Left ventricle myocardium inferior (tissue), 1 donor: ENCODE measurements at regions not wholly inside any gene's neighbourhood (a gene's known extent, or its start where the extent isn't known, plus 50 kb on each side); places are given as distances from the start of the nearest gene placed in this dataset.

ENCODE experiments used
- DNase-seq: peaks from one replicate; pipeline ENCODE4 v3.0.0-alpha.2; 2020
- H3K27ac ChIP-seq: fragments of 200-600 bp; replicated peaks from 2 replicates; pipeline ENCODE4 v1.8.0; 2021
- H3K27me3 ChIP-seq: fragments of 200-600 bp; 2 replicates; pipeline ENCODE4 v1.8.0; 2021; ENCODE audit warnings: low read depth
- H3K36me3 ChIP-seq: fragments of 200-600 bp; 2 replicates; pipeline ENCODE4 v1.8.0; 2021
- H3K4me1 ChIP-seq: fragments of 200-600 bp; 2 replicates; pipeline ENCODE4 v1.8.0; 2021
- H3K4me3 ChIP-seq: fragments of 200-600 bp; 2 replicates; pipeline ENCODE4 v1.8.0; 2021; ENCODE audit warnings: mild to moderate bottlenecking, moderate library complexity
- H3K9me3 ChIP-seq: fragments of 200-600 bp; replicated peaks from 2 replicates; pipeline ENCODE4 v1.8.0; 2021
- intact Hi-C: fragments of 100-400 bp; cut with micrococcal nuclease; formaldehyde crosslinking; loops from one replicate; pipeline ENCODE4 v1.11.0; 2022
- TF ChIP-seq, protein P1 (sequence below): fragments of 200-600 bp; IDR thresholded peaks from 2 replicates; pipeline ENCODE4 v1.8.0; 2021; ENCODE audit warnings: antibody characterized with exemption, mild to moderate bottlenecking, borderline replicate concordance
- donor health status: DM: no; HTN: yes; CAD: no; lungs with severe emphysema.

DNA sequence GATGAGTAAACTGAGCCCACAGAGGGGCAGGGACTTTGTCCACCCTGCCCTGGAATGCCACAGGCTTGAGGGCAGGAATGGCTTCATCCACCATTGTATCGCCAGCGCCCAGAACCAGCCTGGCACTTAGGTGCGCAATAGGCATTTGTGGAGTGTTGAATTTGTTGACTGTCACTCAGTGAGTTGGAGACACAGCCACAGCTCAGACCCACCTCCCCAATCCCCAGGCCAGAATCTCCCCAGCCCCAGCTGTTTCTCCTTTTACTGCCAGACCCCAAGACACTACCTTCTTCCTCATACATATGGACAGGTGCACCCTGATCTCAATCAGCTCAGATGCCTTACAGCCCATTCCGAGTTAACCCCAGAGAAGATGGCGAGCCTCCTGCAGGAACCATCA, 674.5 kb downstream of the MATN1 start:
- H3K27ac ChIP-seq, result no peak overlapping the region
- no peaks in the 10 kb centered on the region for H3K36me3 ChIP-seq
- H3K4me3 ChIP-seq, result no peak overlapping the region
- no peak for DNase-seq
- intact Hi-C loops, result no loop called here
- TF ChIP-seq, protein P1, sequence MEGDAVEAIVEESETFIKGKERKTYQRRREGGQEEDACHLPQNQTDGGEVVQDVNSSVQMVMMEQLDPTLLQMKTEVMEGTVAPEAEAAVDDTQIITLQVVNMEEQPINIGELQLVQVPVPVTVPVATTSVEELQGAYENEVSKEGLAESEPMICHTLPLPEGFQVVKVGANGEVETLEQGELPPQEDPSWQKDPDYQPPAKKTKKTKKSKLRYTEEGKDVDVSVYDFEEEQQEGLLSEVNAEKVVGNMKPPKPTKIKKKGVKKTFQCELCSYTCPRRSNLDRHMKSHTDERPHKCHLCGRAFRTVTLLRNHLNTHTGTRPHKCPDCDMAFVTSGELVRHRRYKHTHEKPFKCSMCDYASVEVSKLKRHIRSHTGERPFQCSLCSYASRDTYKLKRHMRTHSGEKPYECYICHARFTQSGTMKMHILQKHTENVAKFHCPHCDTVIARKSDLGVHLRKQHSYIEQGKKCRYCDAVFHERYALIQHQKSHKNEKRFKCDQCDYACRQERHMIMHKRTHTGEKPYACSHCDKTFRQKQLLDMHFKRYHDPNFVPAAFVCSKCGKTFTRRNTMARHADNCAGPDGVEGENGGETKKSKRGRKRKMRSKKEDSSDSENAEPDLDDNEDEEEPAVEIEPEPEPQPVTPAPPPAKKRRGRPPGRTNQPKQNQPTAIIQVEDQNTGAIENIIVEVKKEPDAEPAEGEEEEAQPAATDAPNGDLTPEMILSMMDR, result no peak
- no peaks in the 10 kb centered on the region for H3K4me1 ChIP-seq
- H3K27me3 ChIP-seq, result peaks cover 61% of the 10 kb centered on the region
- H3K9me3 ChIP-seq, result no peaks in the 10 kb centered on the region

DNA sequence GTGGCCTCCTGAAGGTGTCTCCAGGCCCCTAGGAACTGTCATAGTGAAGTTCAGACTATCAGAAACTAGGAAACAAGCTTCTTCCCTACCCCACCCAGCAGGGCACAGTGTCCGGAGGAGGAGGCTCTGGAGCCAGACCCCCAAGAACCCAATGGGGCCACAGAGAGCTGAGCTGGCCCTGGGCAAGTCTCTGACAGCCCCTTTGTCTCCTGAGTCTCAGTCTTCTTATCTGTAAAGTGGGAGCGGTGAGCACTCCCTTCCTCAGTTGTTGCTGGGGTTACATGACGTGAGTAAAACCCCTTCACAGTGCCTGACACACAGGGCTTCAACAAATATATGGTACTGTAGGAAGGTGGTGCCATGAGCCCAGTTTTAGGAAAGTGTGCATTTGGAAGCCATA, 675.8 kb downstream of the MATN1 start:
- no peaks in the 10 kb centered on the region for H3K36me3 ChIP-seq
- no peak for DNase-seq
- no peaks in the 10 kb centered on the region for H3K4me1 ChIP-seq
- TF ChIP-seq, protein P1, result no peak
- intact Hi-C loops, result no loop called here
- H3K9me3 ChIP-seq, result peaks cover 5% of the 10 kb centered on the region
- H3K27ac ChIP-seq, result no peak overlapping the region
- no peak overlapping the region for H3K4me3 ChIP-seq
- H3K27me3 ChIP-seq, result peaks cover 48% of the 10 kb centered on the region

DNA sequence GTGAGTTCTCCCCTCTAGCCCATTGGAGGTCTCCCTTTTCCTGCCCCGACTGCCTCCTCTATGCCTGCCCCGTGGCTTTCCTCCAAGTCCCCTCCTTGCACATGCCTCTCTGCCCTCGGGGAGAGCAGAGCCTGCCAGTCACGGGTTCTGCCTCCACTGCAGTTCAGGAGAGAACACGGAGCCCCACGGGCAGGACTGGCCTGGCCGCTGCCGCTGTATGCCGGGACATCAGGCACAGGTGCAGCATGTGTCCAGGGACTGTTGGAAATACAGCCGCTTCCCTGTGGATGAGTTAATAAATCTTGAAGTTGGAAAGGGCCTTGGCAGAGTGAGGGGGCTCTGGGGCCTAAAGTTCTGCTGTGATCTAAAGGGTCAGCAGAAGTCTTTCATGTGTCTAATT, 676.6 kb downstream of the MATN1 start:
- peaks cover 39% of the 10 kb centered on the region for H3K27me3 ChIP-seq
- TF ChIP-seq, protein P1, result no peak

DNA sequence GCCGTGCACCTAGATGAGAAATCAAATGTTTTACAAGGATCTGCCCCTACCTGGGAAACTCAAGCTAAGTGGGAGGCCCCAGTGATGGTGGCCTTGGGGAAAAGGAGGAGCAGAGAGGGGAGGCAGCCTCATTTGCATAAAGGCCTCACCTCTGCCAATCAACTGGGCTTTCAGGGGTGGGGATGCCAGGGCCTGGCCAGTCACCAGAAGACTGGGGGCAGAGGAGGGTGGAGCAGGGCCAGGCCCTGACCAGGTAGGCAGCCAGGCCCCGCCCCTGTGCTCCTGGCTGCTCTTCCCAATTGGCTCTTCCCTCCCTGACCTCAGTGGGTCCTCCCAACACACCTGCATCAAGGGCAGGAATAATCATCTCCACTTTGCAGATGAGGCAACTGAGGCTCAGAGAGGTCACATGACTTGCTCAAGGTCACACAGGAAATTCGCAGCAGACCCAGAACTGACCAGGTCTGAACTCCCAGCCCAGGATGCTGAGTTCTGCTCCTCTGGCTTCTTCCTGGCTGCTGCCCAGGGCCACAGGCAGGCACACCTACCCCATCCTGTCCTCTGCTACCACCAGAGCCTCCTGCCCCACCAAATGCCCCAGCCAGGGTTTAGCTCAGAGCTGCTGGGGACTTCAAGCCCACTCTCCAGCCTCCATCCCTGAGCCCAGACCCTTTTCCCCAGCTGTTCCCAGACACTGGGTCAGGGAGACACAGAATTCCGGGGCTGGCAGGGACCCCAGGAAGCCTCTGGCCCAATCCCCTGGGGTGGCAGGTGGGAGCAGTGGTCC, 677.9 kb downstream of the MATN1 start:
- H3K4me3 ChIP-seq, result no peak overlapping the region
- H3K27ac ChIP-seq, result no peak overlapping the region
- H3K36me3 ChIP-seq, result no peaks in the 10 kb centered on the region
- H3K27me3 ChIP-seq, result peaks cover 27% of the 10 kb centered on the region
- intact Hi-C loops, result no loop called here
- no peak for DNase-seq
- TF ChIP-seq, protein P1, result no peak
- peaks cover 8% of the 10 kb centered on the region for H3K9me3 ChIP-seq
- no peaks in the 10 kb centered on the region for H3K4me1 ChIP-seq

More for the DNA sequence above, 676.6 kb downstream of the MATN1 start:
- DNase-seq, result no peak
- H3K4me3 ChIP-seq, result no peak overlapping the region
- H3K4me1 ChIP-seq, result no peaks in the 10 kb centered on the region
- H3K9me3 ChIP-seq, result peaks cover 8% of the 10 kb centered on the region
- no peak overlapping the region for H3K27ac ChIP-seq
- intact Hi-C loops, result no loop called here
- H3K36me3 ChIP-seq, result no peaks in the 10 kb centered on the region

DNA sequence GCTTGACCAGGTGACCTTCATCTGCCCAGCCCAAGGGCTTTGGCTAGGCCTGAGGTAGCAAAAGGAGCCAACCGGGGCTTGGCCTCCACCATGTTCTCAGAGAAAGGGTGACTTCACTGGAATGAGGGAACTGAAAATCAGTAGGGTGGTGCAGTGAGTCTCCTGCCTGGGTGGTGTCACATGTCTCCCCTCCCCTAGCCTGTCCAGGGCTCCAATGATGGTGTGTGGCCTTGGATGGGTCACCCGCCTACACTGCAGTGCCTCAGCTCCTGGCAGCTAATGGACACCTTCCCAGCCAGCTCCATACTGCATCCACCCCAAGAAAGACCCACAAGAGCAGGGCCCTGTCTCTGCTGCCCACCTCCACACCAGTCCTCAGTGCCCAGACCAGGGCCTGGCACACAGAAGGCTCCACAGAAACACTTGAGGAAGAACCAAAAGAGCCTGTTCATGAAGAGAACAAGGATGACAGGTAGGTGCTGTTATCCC, 678.7 kb downstream of the MATN1 start:
- no peak overlapping the region for H3K4me3 ChIP-seq
- no peak for DNase-seq
- peaks cover 8% of the 10 kb centered on the region for H3K9me3 ChIP-seq
- H3K27me3 ChIP-seq, result peaks cover 22% of the 10 kb centered on the region
- no peaks in the 10 kb centered on the region for H3K4me1 ChIP-seq
- H3K27ac ChIP-seq, result no peak overlapping the region
- intact Hi-C loops, result no loop called here
- no peaks in the 10 kb centered on the region for H3K36me3 ChIP-seq
- TF ChIP-seq, protein P1, result no peak
